ENCODE measurements at regions not wholly inside any gene's neighbourhood (a gene's known extent, or its start where the extent isn't known, plus 50 kb on each side); places are given as distances from the start of the nearest gene placed in this dataset.

GRCh38 chr5:14954216-14954615 lies 82.6 kb upstream of the ANKH start:
- BruUV-seq (replicated peaks), result no TSS peak
- Histone ChIP-seq H4K20me1 (replicated peaks; ENCODE audit: control insufficient read depth, insufficient read depth, low read length) (no peaks in the 10 kb centered on the region), H3K9me3 (replicated peaks; ENCODE audit: control insufficient read depth, insufficient read depth, low read depth, low read length) (no peaks in the 10 kb centered on the region), H3K4me3 (no peak overlapping the region), H3K27me3 (ENCODE audit: control insufficient read depth in 2 of 2, insufficient read depth in 2 of 2, low read length in 2 of 2) (no peaks in the 10 kb centered on the region), H3K4me1 (replicated peaks in 1 of 2; ENCODE audit: control insufficient read depth in 2 of 2, insufficient read depth in 2 of 2, low read length in 2 of 2) (no peaks in the 10 kb centered on the region), H3K9me1 (ENCODE audit: control insufficient read depth, insufficient read depth, low read length) (no peaks in the 10 kb centered on the region), H3K4me2 (ENCODE audit: insufficient read depth, low read length) (no peak overlapping the region), H3K27ac (ENCODE audit: extremely low read depth, low read depth, low read length) (no peak overlapping the region), H3K36me3 (ENCODE audit: control insufficient read depth, insufficient read depth, low read length) (no peaks in the 10 kb centered on the region), H2AFZ (ENCODE audit: low read depth, low read length) (no peak overlapping the region), H3K9ac (ENCODE audit: insufficient read depth in 1 of 2, low read depth in 2 of 2, low read length in 2 of 2) (no peak overlapping the region), H3K79me2 (ENCODE audit: control insufficient read depth, insufficient read depth, low read length) (no peaks in the 10 kb centered on the region)
- ATAC-seq, result no peak
- WGBS (ENCODE audit: insufficient coverage, low coverage, missing lambda C conversion rate), result 0% methylated on average over 1 of the region's 1 CpG
- DNase-seq (ENCODE audit: extremely low read depth in 1 of 4, low spot score in 3 of 4), result no peak
- intact Hi-C loops (cut with micrococcal nuclease), result no loop called here
- no peak for FAIRE-seq
- CTCF ChIA-PET (ENCODE audit: low intra/inter-chr PET ratio), result no interaction called here
- TF ChIP-seq SETDB1 (IDR thresholded peaks at IDR 0.05; ENCODE audit: low read length) (no peak), RBM17 (IDR thresholded peaks at IDR 0.05; ENCODE audit: borderline replicate concordance, low read depth, low read length) (no peak), THAP7 (CRISPR knock-in tag; IDR thresholded peaks at IDR 0.05) (no peak), ZNF12 (CRISPR knock-in tag; IDR thresholded peaks at IDR 0.05) (no peak), KLF6 (CRISPR knock-in tag; IDR thresholded peaks at IDR 0.05; ENCODE audit: borderline replicate concordance) (no peak), FUS (optimal IDR thresholded peaks at IDR 0.05; ENCODE audit: low read depth, low read length) (no peak), SMARCB1 (IDR thresholded peaks at IDR 0.05; ENCODE audit: insufficient read length, low read depth) (no peak), ZC3H4 (CRISPR knock-in tag; IDR thresholded peaks at IDR 0.05; ENCODE audit: borderline replicate concordance) (no peak), ELK1 (CRISPR knock-in tag; IDR thresholded peaks at IDR 0.05) (no peak), MIER1 (IDR thresholded peaks at IDR 0.05; ENCODE audit: low read depth) (no peak), NCOA2 (IDR thresholded peaks at IDR 0.05; ENCODE audit: partially characterized antibody in 2 of 2) (no peak), PTRF (tag; IDR thresholded peaks at IDR 0.05) (no peak)
- TF ChIP-seq, protein P1, sequence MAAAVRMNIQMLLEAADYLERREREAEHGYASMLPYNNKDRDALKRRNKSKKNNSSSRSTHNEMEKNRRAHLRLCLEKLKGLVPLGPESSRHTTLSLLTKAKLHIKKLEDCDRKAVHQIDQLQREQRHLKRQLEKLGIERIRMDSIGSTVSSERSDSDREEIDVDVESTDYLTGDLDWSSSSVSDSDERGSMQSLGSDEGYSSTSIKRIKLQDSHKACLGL (CRISPR knock-in tag; IDR thresholded peaks at IDR 0.05; ENCODE audit: borderline replicate concordance, poor library complexity, severe bottlenecking), result no peak
- TF ChIP-seq, protein P2, sequence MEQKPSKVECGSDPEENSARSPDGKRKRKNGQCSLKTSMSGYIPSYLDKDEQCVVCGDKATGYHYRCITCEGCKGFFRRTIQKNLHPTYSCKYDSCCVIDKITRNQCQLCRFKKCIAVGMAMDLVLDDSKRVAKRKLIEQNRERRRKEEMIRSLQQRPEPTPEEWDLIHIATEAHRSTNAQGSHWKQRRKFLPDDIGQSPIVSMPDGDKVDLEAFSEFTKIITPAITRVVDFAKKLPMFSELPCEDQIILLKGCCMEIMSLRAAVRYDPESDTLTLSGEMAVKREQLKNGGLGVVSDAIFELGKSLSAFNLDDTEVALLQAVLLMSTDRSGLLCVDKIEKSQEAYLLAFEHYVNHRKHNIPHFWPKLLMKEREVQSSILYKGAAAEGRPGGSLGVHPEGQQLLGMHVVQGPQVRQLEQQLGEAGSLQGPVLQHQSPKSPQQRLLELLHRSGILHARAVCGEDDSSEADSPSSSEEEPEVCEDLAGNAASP (IDR thresholded peaks at IDR 0.05), result no peak
- TF ChIP-seq, protein P3, sequence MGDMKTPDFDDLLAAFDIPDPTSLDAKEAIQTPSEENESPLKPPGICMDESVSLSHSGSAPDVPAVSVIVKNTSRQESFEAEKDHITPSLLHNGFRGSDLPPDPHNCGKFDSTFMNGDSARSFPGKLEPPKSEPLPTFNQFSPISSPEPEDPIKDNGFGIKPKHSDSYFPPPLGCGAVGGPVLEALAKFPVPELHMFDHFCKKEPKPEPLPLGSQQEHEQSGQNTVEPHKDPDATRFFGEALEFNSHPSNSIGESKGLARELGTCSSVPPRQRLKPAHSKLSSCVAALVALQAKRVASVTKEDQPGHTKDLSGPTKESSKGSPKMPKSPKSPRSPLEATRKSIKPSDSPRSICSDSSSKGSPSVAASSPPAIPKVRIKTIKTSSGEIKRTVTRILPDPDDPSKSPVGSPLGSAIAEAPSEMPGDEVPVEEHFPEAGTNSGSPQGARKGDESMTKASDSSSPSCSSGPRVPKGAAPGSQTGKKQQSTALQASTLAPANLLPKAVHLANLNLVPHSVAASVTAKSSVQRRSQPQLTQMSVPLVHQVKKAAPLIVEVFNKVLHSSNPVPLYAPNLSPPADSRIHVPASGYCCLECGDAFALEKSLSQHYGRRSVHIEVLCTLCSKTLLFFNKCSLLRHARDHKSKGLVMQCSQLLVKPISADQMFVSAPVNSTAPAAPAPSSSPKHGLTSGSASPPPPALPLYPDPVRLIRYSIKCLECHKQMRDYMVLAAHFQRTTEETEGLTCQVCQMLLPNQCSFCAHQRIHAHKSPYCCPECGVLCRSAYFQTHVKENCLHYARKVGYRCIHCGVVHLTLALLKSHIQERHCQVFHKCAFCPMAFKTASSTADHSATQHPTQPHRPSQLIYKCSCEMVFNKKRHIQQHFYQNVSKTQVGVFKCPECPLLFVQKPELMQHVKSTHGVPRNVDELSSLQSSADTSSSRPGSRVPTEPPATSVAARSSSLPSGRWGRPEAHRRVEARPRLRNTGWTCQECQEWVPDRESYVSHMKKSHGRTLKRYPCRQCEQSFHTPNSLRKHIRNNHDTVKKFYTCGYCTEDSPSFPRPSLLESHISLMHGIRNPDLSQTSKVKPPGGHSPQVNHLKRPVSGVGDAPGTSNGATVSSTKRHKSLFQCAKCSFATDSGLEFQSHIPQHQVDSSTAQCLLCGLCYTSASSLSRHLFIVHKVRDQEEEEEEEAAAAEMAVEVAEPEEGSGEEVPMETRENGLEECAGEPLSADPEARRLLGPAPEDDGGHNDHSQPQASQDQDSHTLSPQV (IDR thresholded peaks at IDR 0.05), result no peak
- in situ Hi-C loops (cut with MboI), result no loop called here
- POLR2A ChIA-PET, result no interaction called here

Data from K562 (cell line).